ENCODE measurements at regions not wholly inside any gene's neighbourhood (a gene's known extent, or its start where the extent isn't known, plus 50 kb on each side); places are given as distances from the start of the nearest gene placed in this dataset.

- CTCF ChIA-PET: no interaction called here
- Mint-ChIP-seq H3K27ac (no peak overlapping the region), H3K36me3 (ENCODE audit: low read depth) (no peaks in the 10 kb centered on the region), H3K4me1 (peaks cover 9% of the 10 kb centered on the region), H3K9me3 (no peaks in the 10 kb centered on the region), H3K27me3 (peaks cover 13% of the 10 kb centered on the region), H3K4me3 (no peak overlapping the region)
- POLR2A ChIA-PET: no interaction called here
- DNase-seq: no peak
Observed at GRCh38 chr5:133844836-133845235, 123.6 kb downstream of the C5orf15 start.

- Mint-ChIP-seq H3K36me3 (ENCODE audit: low read depth) (no peaks in the 10 kb centered on the region), H3K4me3 (no peak overlapping the region), H3K4me1 (peaks cover 9% of the 10 kb centered on the region), H3K9me3 (no peaks in the 10 kb centered on the region), H3K27ac (no peak overlapping the region), H3K27me3 (peaks cover 14% of the 10 kb centered on the region)
- no peak for DNase-seq
- POLR2A ChIA-PET: no interaction called here
- CTCF ChIA-PET: no interaction called here
Observed at GRCh38 chr5:133843911-133844310, 124.5 kb downstream of the C5orf15 start.

- DNase-seq: no peak
- H3K9me3 Mint-ChIP-seq: no peaks in the 10 kb centered on the region
- CTCF ChIA-PET: no interaction called here
Observed at GRCh38 chr5:133842846-133843611, 125.4 kb downstream of the C5orf15 start.

GRCh38 chr5:133841831-133842750, 126.3 kb downstream of the C5orf15 start:
- Mint-ChIP-seq H3K4me1 (peaks cover 3% of the 10 kb centered on the region), H3K27ac (no peak overlapping the region), H3K9me3 (no peaks in the 10 kb centered on the region), H3K4me3 (no peak overlapping the region), H3K36me3 (ENCODE audit: low read depth) (no peaks in the 10 kb centered on the region), H3K27me3 (peaks cover 16% of the 10 kb centered on the region)
- DNase-seq: no peak
- ChIA-PET POLR2A (no interaction called here), CTCF (no interaction called here)

More at GRCh38 chr5:133842846-133843611, 125.4 kb downstream of the C5orf15 start:
- Mint-ChIP-seq H3K27ac (no peak overlapping the region), H3K27me3 (peaks cover 14% of the 10 kb centered on the region), H3K4me3 (no peak overlapping the region), H3K36me3 (ENCODE audit: low read depth) (no peaks in the 10 kb centered on the region), H3K4me1 (peaks cover 4% of the 10 kb centered on the region)
- POLR2A ChIA-PET: no interaction called here

- Mint-ChIP-seq H3K4me1 (no peaks in the 10 kb centered on the region), H3K9me3 (no peaks in the 10 kb centered on the region), H3K4me3 (no peak overlapping the region), H3K27ac (no peak overlapping the region), H3K36me3 (ENCODE audit: low read depth) (no peaks in the 10 kb centered on the region), H3K27me3 (peaks cover 24% of the 10 kb centered on the region)
- CTCF ChIA-PET: no interaction called here
- POLR2A ChIA-PET: no interaction called here
- no peak for DNase-seq
Observed at GRCh38 chr5:133840168-133840567, 128.3 kb downstream of the C5orf15 start.

- no peaks in the 10 kb centered on the region for H3K4me1 Mint-ChIP-seq
- no peak for DNase-seq
- H3K4me3 Mint-ChIP-seq: no peak overlapping the region
- ChIA-PET CTCF (no interaction called here), POLR2A (no interaction called here)
- H3K36me3 Mint-ChIP-seq (ENCODE audit: low read depth): no peaks in the 10 kb centered on the region
- H3K27ac Mint-ChIP-seq: no peak overlapping the region
- H3K27me3 Mint-ChIP-seq: peaks cover 27% of the 10 kb centered on the region
- no peaks in the 10 kb centered on the region for H3K9me3 Mint-ChIP-seq
Observed at GRCh38 chr5:133839721-133840120, 128.7 kb downstream of the C5orf15 start.

- H3K27me3 Mint-ChIP-seq: peaks cover 27% of the 10 kb centered on the region
- no peak for DNase-seq
- H3K4me3 Mint-ChIP-seq: no peak overlapping the region
- CTCF ChIA-PET: no interaction called here
- H3K4me1 Mint-ChIP-seq: no peaks in the 10 kb centered on the region
- POLR2A ChIA-PET: no interaction called here
- H3K9me3 Mint-ChIP-seq: no peaks in the 10 kb centered on the region
- H3K36me3 Mint-ChIP-seq (ENCODE audit: low read depth): no peaks in the 10 kb centered on the region
- H3K27ac Mint-ChIP-seq: no peak overlapping the region
Observed at GRCh38 chr5:133839090-133839489, 129.3 kb downstream of the C5orf15 start.

GRCh38 chr5:133838286-133838685, 130.1 kb downstream of the C5orf15 start:
- peaks cover 34% of the 10 kb centered on the region for H3K27me3 Mint-ChIP-seq
- POLR2A ChIA-PET: no interaction called here
- no peaks in the 10 kb centered on the region for H3K36me3 Mint-ChIP-seq (ENCODE audit: low read depth)
- no peak for DNase-seq
- CTCF ChIA-PET: no interaction called here
- H3K4me3 Mint-ChIP-seq: no peak overlapping the region
- H3K27ac Mint-ChIP-seq: no peak overlapping the region
- no peaks in the 10 kb centered on the region for H3K4me1 Mint-ChIP-seq
- H3K9me3 Mint-ChIP-seq: no peaks in the 10 kb centered on the region

GRCh38 chr5:133831491-133832224, 136.8 kb downstream of the C5orf15 start:
- DNase-seq: no peak
- Mint-ChIP-seq H3K27ac (no peak overlapping the region), H3K9me3 (no peaks in the 10 kb centered on the region), H3K4me3 (no peak overlapping the region), H3K4me1 (no peaks in the 10 kb centered on the region), H3K36me3 (ENCODE audit: low read depth) (no peaks in the 10 kb centered on the region), H3K27me3 (peaks cover 30% of the 10 kb centered on the region)
- ChIA-PET CTCF (interaction anchor here (1.0 kb wide), 1 partner anchor 37 kb away, joined by 5 read pairs; no protein-coding TSS in a partner anchor), POLR2A (no interaction called here)

GRCh38 chr5:133830911-133831310, 137.5 kb downstream of the C5orf15 start:
- Mint-ChIP-seq H3K27ac (no peak overlapping the region), H3K36me3 (ENCODE audit: low read depth) (no peaks in the 10 kb centered on the region), H3K27me3 (peaks cover 24% of the 10 kb centered on the region), H3K4me3 (no peak overlapping the region), H3K4me1 (peaks cover 6% of the 10 kb centered on the region), H3K9me3 (no peaks in the 10 kb centered on the region)
- POLR2A ChIA-PET: no interaction called here
- CTCF ChIA-PET: no interaction called here
- DNase-seq: no peak

- Mint-ChIP-seq H3K27me3 (peaks cover 22% of the 10 kb centered on the region), H3K27ac (no peak overlapping the region), H3K9me3 (no peaks in the 10 kb centered on the region), H3K4me1 (peaks cover 12% of the 10 kb centered on the region), H3K36me3 (ENCODE audit: low read depth) (no peaks in the 10 kb centered on the region), H3K4me3 (no peak overlapping the region)
- POLR2A ChIA-PET: no interaction called here
- CTCF ChIA-PET: no interaction called here
- DNase-seq: no peak
Observed at GRCh38 chr5:133830281-133830680, 138.1 kb downstream of the C5orf15 start.

- Mint-ChIP-seq H3K9me3 (no peaks in the 10 kb centered on the region), H3K4me3 (no peak overlapping the region), H3K4me1 (peaks cover 17% of the 10 kb centered on the region), H3K36me3 (ENCODE audit: low read depth) (no peaks in the 10 kb centered on the region), H3K27ac (no peak overlapping the region), H3K27me3 (peaks cover 17% of the 10 kb centered on the region)
- ChIA-PET CTCF (no interaction called here), POLR2A (no interaction called here)
- no peak for DNase-seq
Observed at GRCh38 chr5:133829786-133830185, 138.6 kb downstream of the C5orf15 start.

GRCh38 chr5:133828722-133829121, 139.7 kb downstream of the C5orf15 start:
- DNase-seq: no peak
- no peaks in the 10 kb centered on the region for H3K36me3 Mint-ChIP-seq (ENCODE audit: low read depth)
- CTCF ChIA-PET: no interaction called here
- POLR2A ChIA-PET: no interaction called here
- H3K4me3 Mint-ChIP-seq: no peak overlapping the region
- H3K9me3 Mint-ChIP-seq: no peaks in the 10 kb centered on the region
- peaks cover 13% of the 10 kb centered on the region for H3K27me3 Mint-ChIP-seq
- peaks cover 21% of the 10 kb centered on the region for H3K4me1 Mint-ChIP-seq
- H3K27ac Mint-ChIP-seq: no peak overlapping the region
